Fibroblast of lung (primary cell): ENCODE measurements at regions not wholly inside any gene's neighbourhood (a gene's known extent, or its start where the extent isn't known, plus 50 kb on each side); places are given as distances from the start of the nearest gene placed in this dataset.
"Not testable (repeated sequence)": the region's sequence is repeated elsewhere in the genome, so short reads cannot be mapped to it uniquely, and the experiment has no call there.

Experiments used
- DNase-seq, 2 donors: peaks; one replicate each; pipeline versions ENCODE4 v3.0.0 to v3.0.0-alpha.2; 2010; ENCODE audit warnings: low read depth in 2 of 2
- H2AFZ ChIP-seq: 2 replicates; pipeline ENCODE4 v1.5.1; 2012; ENCODE audit warnings: low read length, control low read depth, inconsistent platforms
- H3K27ac ChIP-seq: 2 replicates; pipeline ENCODE4 v1.5.1; 2011; ENCODE audit warnings: low read length, control low read depth; ENCODE audit not compliant: insufficient read depth
- H3K27me3 ChIP-seq: 2 replicates; pipeline ENCODE4 v1.5.1; 2011; ENCODE audit warnings: mild to moderate bottlenecking, low read length; ENCODE audit not compliant: control insufficient read depth, insufficient read depth
- H3K36me3 ChIP-seq: 2 replicates; pipeline ENCODE4 v1.5.1; 2011; ENCODE audit warnings: low read length; ENCODE audit not compliant: control insufficient read depth, insufficient read depth
- H3K4me1 ChIP-seq: 2 replicates; pipeline ENCODE4 v1.5.1; 2011; ENCODE audit warnings: low read length; ENCODE audit not compliant: control insufficient read depth, insufficient read depth; ENCODE audit errors: extremely low read depth
- H3K4me2 ChIP-seq: 2 replicates; pipeline ENCODE4 v1.5.1; 2011; ENCODE audit warnings: low read length, control low read depth; ENCODE audit not compliant: insufficient read depth; ENCODE audit errors: extremely low read depth
- H3K4me3 ChIP-seq, 4 experiments: fragments of 200-600 bp in 1 of 4; sonication (generic) in 1 of 4; replicated peaks in 1 of 4; 2 replicates each; pipeline ENCODE4 v1.5.1; 2011 to 2016; ENCODE audit warnings: low read length in 4 of 4, low read depth in 3 of 4, mild to moderate bottlenecking in 3 of 4, control low read depth in 2 of 4, inconsistent platforms in 1 of 4, mixed read lengths in 1 of 4; ENCODE audit not compliant: insufficient read depth in 1 of 4; ENCODE audit errors: control extremely low read depth in 1 of 4
- H3K79me2 ChIP-seq: 2 replicates; pipeline ENCODE4 v1.5.1; 2012; ENCODE audit warnings: mild to moderate bottlenecking, low read length, inconsistent platforms; ENCODE audit not compliant: control insufficient read depth, insufficient read depth
- H3K9ac ChIP-seq: 2 replicates; pipeline ENCODE4 v1.5.1; 2011; ENCODE audit warnings: mild to moderate bottlenecking, low read length, control low read depth; ENCODE audit not compliant: insufficient read depth
- H3K9me3 ChIP-seq: 2 replicates; pipeline ENCODE4 v1.5.1; 2012; ENCODE audit warnings: low read depth, low read length; ENCODE audit not compliant: control insufficient read depth, insufficient read depth
- H4K20me1 ChIP-seq: 2 replicates; pipeline ENCODE4 v1.5.1; 2011; ENCODE audit warnings: low read length; ENCODE audit not compliant: control insufficient read depth, insufficient read depth; ENCODE audit errors: extremely low read depth
- CTCF ChIP-seq, 2 donors: IDR thresholded peaks in 1 of 2; conservative IDR thresholded peaks in 1 of 2; 1 replicate in 1 of 2; 2 replicates in 1 of 2; pipeline ENCODE4 v1.5.1; 2011 to 2012; ENCODE audit warnings: low read length in 2 of 2, control low read depth in 1 of 2, inconsistent platforms in 1 of 2, low read depth in 1 of 2, mild to moderate bottlenecking in 1 of 2
- EZH2 ChIP-seq: IDR thresholded peaks from 2 replicates; pipeline ENCODE4 v1.5.1; 2012; ENCODE audit warnings: low read length, control low read depth, mild to moderate bottlenecking; ENCODE audit errors: missing control alignments

- H3K27me3 ChIP-seq = no peaks in the 10 kb centered on the region
- no peak overlapping the region for H3K4me3 ChIP-seq
- H3K4me2 ChIP-seq = no peak overlapping the region
- no peak for DNase-seq
- H4K20me1 ChIP-seq = no peaks in the 10 kb centered on the region
- no peak overlapping the region for H2AFZ ChIP-seq
- no peaks in the 10 kb centered on the region for H3K36me3 ChIP-seq
- H3K9ac ChIP-seq = no peak overlapping the region
- H3K9me3 ChIP-seq = no peaks in the 10 kb centered on the region
- H3K79me2 ChIP-seq = no peaks in the 10 kb centered on the region
- no peaks in the 10 kb centered on the region for H3K4me1 ChIP-seq
- H3K27ac ChIP-seq = no peak overlapping the region
- no peak for TF ChIP-seq EZH2
- no peak for TF ChIP-seq CTCF (conservative IDR thresholded peaks at IDR 0.05 in 1 of 2, IDR thresholded peaks at IDR 0.05 in 1 of 2; ENCODE audit: low read depth in 1 of 2, low read length in 2 of 2)
Observed at GRCh38 chr20:56911946-56912345, 282.8 kb downstream of the TFAP2C start.

GRCh38 chr20:56914532-56914931 lies 285.4 kb downstream of the TFAP2C start:
- H3K4me1 ChIP-seq = no peaks in the 10 kb centered on the region
- TF ChIP-seq CTCF (conservative IDR thresholded peaks at IDR 0.05 in 1 of 2, IDR thresholded peaks at IDR 0.05 in 1 of 2; ENCODE audit: low read depth in 1 of 2, low read length in 2 of 2) (no peak), EZH2 (no peak)
- no peaks in the 10 kb centered on the region for H3K79me2 ChIP-seq
- H3K27me3 ChIP-seq = no peaks in the 10 kb centered on the region
- H2AFZ ChIP-seq = no peak overlapping the region
- H3K9me3 ChIP-seq = no peaks in the 10 kb centered on the region
- H3K4me3 ChIP-seq = no peak overlapping the region
- H3K36me3 ChIP-seq = no peaks in the 10 kb centered on the region
- H3K9ac ChIP-seq = no peak overlapping the region
- H3K27ac ChIP-seq = no peak overlapping the region
- no peak for DNase-seq
- no peak overlapping the region for H3K4me2 ChIP-seq
- no peaks in the 10 kb centered on the region for H4K20me1 ChIP-seq

GRCh38 chr20:56916345-56916622 lies 287.2 kb downstream of the TFAP2C start:
- no peaks in the 10 kb centered on the region for H3K9me3 ChIP-seq
- H3K79me2 ChIP-seq = no peaks in the 10 kb centered on the region
- TF ChIP-seq EZH2 = no peak
- TF ChIP-seq CTCF (conservative IDR thresholded peaks at IDR 0.05 in 1 of 2, IDR thresholded peaks at IDR 0.05 in 1 of 2; ENCODE audit: low read depth in 1 of 2, low read length in 2 of 2) = no peak
- no peaks in the 10 kb centered on the region for H4K20me1 ChIP-seq
- no peaks in the 10 kb centered on the region for H3K4me1 ChIP-seq
- H3K9ac ChIP-seq = no peak overlapping the region
- H2AFZ ChIP-seq = no peak overlapping the region
- no peak overlapping the region for H3K4me3 ChIP-seq
- DNase-seq = no peak
- H3K27me3 ChIP-seq = no peaks in the 10 kb centered on the region
- no peak overlapping the region for H3K27ac ChIP-seq
- no peaks in the 10 kb centered on the region for H3K36me3 ChIP-seq
- no peak overlapping the region for H3K4me2 ChIP-seq

GRCh38 chr20:56920041-56920440 lies 290.9 kb downstream of the TFAP2C start:
- DNase-seq, H3K79me2 ChIP-seq, H3K4me3 ChIP-seq, H4K20me1 ChIP-seq, H3K4me2 ChIP-seq, H3K4me1 ChIP-seq, H3K27me3 ChIP-seq, H3K36me3 ChIP-seq, H2AFZ ChIP-seq, H3K9me3 ChIP-seq, H3K9ac ChIP-seq, H3K27ac ChIP-seq: not testable (repeated sequence)
